PC-9 (cell line): ENCODE measurements at regions not wholly inside any gene's neighbourhood (a gene's known extent, or its start where the extent isn't known, plus 50 kb on each side); places are given as distances from the start of the nearest gene placed in this dataset.

Experiments used
- BruUV-seq: library from RNA; stranded (reverse); fragments of 400-500 nt; replicated peaks from 2 replicates; lab custom pipeline; 2021; lab: Mats Ljungman, UMichigan
- CTCF ChIA-PET: fragments of 300-600 bp; sonication (Branson Sonifier 250); formaldehyde crosslinking; loops from one replicate; lab custom pipeline; 2022; ENCODE audit warnings: antibody characterized with exemption; lab: Charles Lee
- POLR2A ChIA-PET: fragments of 300-600 bp; sonication (Branson Sonifier 250); formaldehyde crosslinking; loops from one replicate; lab custom pipeline; 2022; ENCODE audit warnings: antibody characterized with exemption; ENCODE audit not compliant: unreplicated experiment; lab: Charles Lee
- DNase-seq, 2 experiments: peaks; one replicate each; pipeline versions ENCODE4 v3.0.0 to v3.0.0-alpha.2; 2015 to 2022; ENCODE audit warnings: mixed read lengths in 1 of 2
- H2AFZ ChIP-seq: fragments of 200-600 bp; sonication (generic); 2 replicates; pipeline ENCODE4 v1.8.1; 2017; ENCODE audit warnings: antibody characterized with exemption
- H3F3A ChIP-seq: fragments of 200-600 bp; sonication (generic); 2 replicates; pipeline ENCODE4 v1.8.1; 2017; ENCODE audit warnings: antibody characterized with exemption, mild to moderate bottlenecking, low read depth; ENCODE audit not compliant: insufficient read depth
- H3K27ac ChIP-seq: fragments of 200-600 bp; sonication (generic); 2 replicates; pipeline ENCODE4 v1.6.1; 2016; ENCODE audit warnings: mixed run types
- H3K27me3 ChIP-seq: fragments of 200-600 bp; sonication (generic); 2 replicates; pipeline ENCODE4 v1.6.1; 2016; ENCODE audit warnings: low read depth, mixed run types; ENCODE audit not compliant: insufficient read depth
- H3K36me3 ChIP-seq: fragments of 200-600 bp; sonication (generic); 2 replicates; pipeline ENCODE4 v1.6.1; 2016; ENCODE audit warnings: low read depth, mixed run types
- H3K4me1 ChIP-seq: fragments of 200-600 bp; sonication (generic); replicated peaks from 2 replicates; pipeline ENCODE4 v1.6.1; 2016; ENCODE audit warnings: mixed run types; ENCODE audit not compliant: insufficient read depth
- H3K4me2 ChIP-seq: fragments of 200-600 bp; sonication (generic); 2 replicates; pipeline ENCODE4 v1.6.1; 2017; ENCODE audit warnings: mixed run types
- H3K4me3 ChIP-seq: fragments of 200-600 bp; sonication (generic); 2 replicates; pipeline ENCODE4 v1.6.1; 2016; ENCODE audit warnings: mixed run types
- H3K79me2 ChIP-seq: fragments of 200-600 bp; sonication (generic); 2 replicates; pipeline ENCODE4 v1.6.1; 2017; ENCODE audit warnings: low read depth, mixed run types
- H3K9me2 ChIP-seq: fragments of 200-600 bp; sonication (generic); 2 replicates; pipeline ENCODE4 v1.8.1; 2017; ENCODE audit warnings: mild to moderate bottlenecking; ENCODE audit not compliant: insufficient read depth
- H3K9me3 ChIP-seq: fragments of 200-600 bp; sonication (generic); 2 replicates; pipeline ENCODE4 v1.8.1; 2016; ENCODE audit warnings: low read depth; ENCODE audit not compliant: insufficient read depth
- H4K20me1 ChIP-seq: fragments of 200-600 bp; sonication (generic); 2 replicates; pipeline ENCODE4 v1.8.1; 2017; ENCODE audit not compliant: insufficient read depth
- CTCF ChIP-seq: fragments of 200-600 bp; sonication (generic); conservative IDR thresholded peaks from 2 replicates; pipeline ENCODE4 v1.6.1; 2017; ENCODE audit warnings: mixed run types, antibody characterized with exemption, mild to moderate bottlenecking, moderate library complexity
- EZH2 ChIP-seq: fragments of 200-600 bp; sonication (generic); IDR thresholded peaks from 2 replicates; pipeline ENCODE4 v1.8.0; 2017; ENCODE audit warnings: antibody characterized with exemption, low read depth
- intact Hi-C: fragments of 100-400 bp; cut with micrococcal nuclease; formaldehyde crosslinking; loops from one replicate; pipeline ENCODE4 v1.10.0; 2022; ENCODE audit not compliant: unreplicated experiment

- Histone ChIP-seq H3K4me2 (no peak overlapping the region), H3K27ac (no peak overlapping the region), H3K36me3 (no peaks in the 10 kb centered on the region), H3K27me3 (peaks cover 23% of the 10 kb centered on the region; the same call in 1 of the 2 replicates), H3K9me2 (no peaks in the 10 kb centered on the region), H3K4me1 (no peaks in the 10 kb centered on the region), H3F3A (no peaks in the 10 kb centered on the region), H2AFZ (no peak overlapping the region), H4K20me1 (no peaks in the 10 kb centered on the region), H3K4me3 (no peak overlapping the region), H3K9me3 (no peaks in the 10 kb centered on the region), H3K79me2 (no peaks in the 10 kb centered on the region)
- CTCF ChIA-PET = no interaction called here
- BruUV-seq = no TSS peak
- TF ChIP-seq CTCF (no peak), EZH2 (no peak)
- intact Hi-C loops = loop anchor here (10.0 kb wide), 1 partner anchor 1717 kb away; the partner anchor contains the start of gene GBA3
- POLR2A ChIA-PET = no interaction called here
- no peak for DNase-seq
Measured at GRCh38 chr4:24411806-24412205, 172.5 kb downstream of the DHX15 start.

- ChIA-PET CTCF (no interaction called here), POLR2A (no interaction called here)
- no TSS peak for BruUV-seq
- Histone ChIP-seq H3K27me3 (peaks cover 22% of the 10 kb centered on the region; the same call in 1 of the 2 replicates), H4K20me1 (no peaks in the 10 kb centered on the region), H3K27ac (no peak overlapping the region), H3K36me3 (no peaks in the 10 kb centered on the region), H3K9me3 (no peaks in the 10 kb centered on the region), H3K4me1 (no peaks in the 10 kb centered on the region), H3K4me3 (no peak overlapping the region), H3K9me2 (no peaks in the 10 kb centered on the region), H3F3A (no peaks in the 10 kb centered on the region), H3K4me2 (no peak overlapping the region), H2AFZ (no peak overlapping the region), H3K79me2 (no peaks in the 10 kb centered on the region)
- intact Hi-C loops = loop anchor here (10.0 kb wide), 1 partner anchor 1716 kb away; the partner anchor contains the start of gene GBA3
- no peak for DNase-seq
- TF ChIP-seq CTCF (no peak), EZH2 (no peak)
Measured at GRCh38 chr4:24411299-24411698, 173.1 kb downstream of the DHX15 start.

GRCh38 chr4:24408640-24409039, 175.7 kb downstream of the DHX15 start:
- H3K9me2 ChIP-seq = no peaks in the 10 kb centered on the region
- no peak overlapping the region for H3K27ac ChIP-seq
- H3K4me1 ChIP-seq = no peaks in the 10 kb centered on the region
- no TSS peak for BruUV-seq
- no peaks in the 10 kb centered on the region for H4K20me1 ChIP-seq
- peaks cover 28% of the 10 kb centered on the region; the same call in 1 of the 2 replicates for H3K27me3 ChIP-seq
- TF ChIP-seq EZH2 = no peak
- no peak for DNase-seq
- POLR2A ChIA-PET = no interaction called here
- CTCF ChIA-PET = no interaction called here
- H3K9me3 ChIP-seq = no peaks in the 10 kb centered on the region
- H2AFZ ChIP-seq = no peak overlapping the region
- intact Hi-C loops = no loop called here
- no peaks in the 10 kb centered on the region for H3K79me2 ChIP-seq
- H3K4me3 ChIP-seq = no peak overlapping the region
- H3K36me3 ChIP-seq = no peaks in the 10 kb centered on the region
- H3F3A ChIP-seq = no peaks in the 10 kb centered on the region
- no peak overlapping the region for H3K4me2 ChIP-seq

- Histone ChIP-seq H3K4me2 (no peak overlapping the region), H2AFZ (no peak overlapping the region), H3F3A (no peaks in the 10 kb centered on the region), H3K9me3 (no peaks in the 10 kb centered on the region), H3K4me3 (no peak overlapping the region), H3K27me3 (peaks cover 44% of the 10 kb centered on the region; the same call in 1 of the 2 replicates), H3K27ac (no peak overlapping the region), H3K36me3 (no peaks in the 10 kb centered on the region), H3K4me1 (no peaks in the 10 kb centered on the region), H4K20me1 (no peaks in the 10 kb centered on the region), H3K79me2 (no peaks in the 10 kb centered on the region), H3K9me2 (no peaks in the 10 kb centered on the region)
- CTCF ChIA-PET = no interaction called here
- DNase-seq = no peak
- TF ChIP-seq EZH2 (no peak), CTCF (no peak)
- POLR2A ChIA-PET = no interaction called here
- no TSS peak for BruUV-seq
- intact Hi-C loops = no loop called here
Measured at GRCh38 chr4:24405926-24406325, 178.4 kb downstream of the DHX15 start.
